Activated CD8-positive, alpha-beta memory T cell treated with anti-CD3 and anti-CD28 coated beads for 36 hours (primary cell): ENCODE measurements at regions not wholly inside any gene's neighbourhood (a gene's known extent, or its start where the extent isn't known, plus 50 kb on each side); places are given as distances from the start of the nearest gene placed in this dataset.
"Not testable (repeated sequence)": the region's sequence is repeated elsewhere in the genome, so short reads cannot be mapped to it uniquely, and the experiment has no call there.

ENCODE experiments used
- CTCF ChIA-PET: fragments of 350-600 bp; sonication (Branson Sonifier 250); formaldehyde crosslinking; loops from one replicate; lab custom pipeline; 2021; ENCODE audit warnings: antibody characterized with exemption; lab: Charles Lee
- POLR2A ChIA-PET: fragments of 350-600 bp; sonication (Branson Sonifier 250); formaldehyde crosslinking; loops from one replicate; lab custom pipeline; 2021; ENCODE audit warnings: antibody characterized with exemption; lab: Charles Lee

DNA sequence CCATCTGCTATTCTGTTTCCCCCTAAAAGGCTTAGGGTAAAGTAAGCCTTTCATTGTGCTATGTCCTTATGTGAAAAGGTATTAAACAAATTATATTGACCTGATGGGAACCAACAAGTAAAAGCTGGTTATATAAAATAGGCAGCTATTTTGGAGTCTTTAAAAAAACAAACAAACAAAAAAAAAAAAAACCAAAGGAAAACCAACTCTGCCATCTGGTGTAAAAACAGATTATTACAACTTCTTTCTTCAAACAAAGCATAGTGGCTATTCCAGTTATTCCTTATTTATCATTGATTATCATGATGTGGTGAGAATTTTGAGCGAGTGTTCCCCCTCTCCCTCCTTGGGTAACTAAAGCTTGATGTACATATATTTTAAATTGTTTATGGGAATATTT lies 122.3 kb upstream of the FHL2 start:
- ChIA-PET POLR2A (no interaction called here), CTCF (interaction anchor here (0.6 to 1.6 kb wide), 5 partner anchors 13 to 177 kb away, joined by 3 to 9 read pairs (median 4); no protein-coding TSS in a partner anchor)

- POLR2A ChIA-PET, result no interaction called here
- CTCF ChIA-PET, result no interaction called here
These were observed 120.7 kb upstream of the FHL2 start for GRCh38 chr2:105519516-105519915.

- CTCF ChIA-PET, result no interaction called here
- POLR2A ChIA-PET, result no interaction called here
These were observed 120.0 kb upstream of the FHL2 start for GRCh38 chr2:105518897-105519296.

DNA sequence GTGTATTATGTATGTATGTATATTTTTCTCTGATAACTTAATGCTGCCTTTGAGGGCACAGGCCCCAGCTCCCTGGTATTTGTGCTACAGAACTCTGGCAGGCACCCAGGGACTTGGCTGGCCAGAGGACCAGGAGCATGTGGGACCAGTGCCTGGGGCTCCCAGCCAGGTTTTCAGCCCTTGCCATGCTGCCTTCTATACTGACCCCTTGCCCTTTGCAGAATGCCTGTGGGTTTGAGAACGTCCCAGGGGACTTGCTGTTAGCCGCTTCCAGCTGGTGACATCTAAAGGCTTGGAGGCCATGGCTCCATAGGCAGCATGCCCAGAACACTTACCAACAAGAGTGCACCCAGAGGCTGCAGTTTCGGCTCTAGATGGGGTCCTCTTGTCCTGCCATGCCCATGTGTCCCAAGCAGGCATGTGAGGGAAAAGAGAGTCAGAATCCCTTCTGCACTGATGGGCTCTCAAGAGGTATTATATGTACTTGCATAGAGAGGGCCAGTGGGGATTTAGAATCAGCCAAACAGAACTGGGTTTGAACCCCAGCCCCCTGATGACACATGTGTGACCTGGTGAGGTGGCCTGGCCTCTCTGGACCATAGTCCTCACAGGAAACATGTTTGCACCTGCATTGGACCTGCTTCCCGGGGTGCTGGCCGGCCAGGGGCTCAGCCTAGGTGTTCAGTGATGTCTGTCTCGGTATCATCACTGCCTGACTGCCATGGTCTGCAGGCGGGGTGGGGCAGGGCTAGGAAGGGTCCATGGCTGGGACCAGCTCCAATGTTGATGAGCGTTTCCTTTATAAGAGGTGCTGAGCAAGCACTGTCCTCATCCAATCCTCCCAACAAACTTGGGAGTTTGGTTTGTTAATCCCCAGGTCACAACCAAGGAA lies 119.2 kb upstream of the FHL2 start:
- ChIA-PET POLR2A (no interaction called here), CTCF (no interaction called here)

- ChIA-PET POLR2A (no interaction called here), CTCF (no interaction called here)
These were observed 116.9 kb upstream of the FHL2 start for GRCh38 chr2:105515581-105516415.

GRCh38 chr2:105514576-105514975 lies 115.7 kb upstream of the FHL2 start:
- ChIA-PET CTCF (no interaction called here), POLR2A (no interaction called here)

- CTCF ChIA-PET, result no interaction called here
- POLR2A ChIA-PET, result no interaction called here
These were observed 112.1 kb upstream of the FHL2 start for GRCh38 chr2:105510761-105511528.

- CTCF ChIA-PET, result no interaction called here
- POLR2A ChIA-PET, result interaction anchor here (0.6 kb wide), 1 partner anchor 121 kb away, joined by 4 read pairs; no protein-coding TSS in a partner anchor
These were observed 110.6 kb upstream of the FHL2 start for GRCh38 chr2:105509269-105510086.

- CTCF ChIA-PET, POLR2A ChIA-PET: not testable (repeated sequence)
These were observed 108.0 kb upstream of the FHL2 start for GRCh38 chr2:105506860-105507259.

DNA sequence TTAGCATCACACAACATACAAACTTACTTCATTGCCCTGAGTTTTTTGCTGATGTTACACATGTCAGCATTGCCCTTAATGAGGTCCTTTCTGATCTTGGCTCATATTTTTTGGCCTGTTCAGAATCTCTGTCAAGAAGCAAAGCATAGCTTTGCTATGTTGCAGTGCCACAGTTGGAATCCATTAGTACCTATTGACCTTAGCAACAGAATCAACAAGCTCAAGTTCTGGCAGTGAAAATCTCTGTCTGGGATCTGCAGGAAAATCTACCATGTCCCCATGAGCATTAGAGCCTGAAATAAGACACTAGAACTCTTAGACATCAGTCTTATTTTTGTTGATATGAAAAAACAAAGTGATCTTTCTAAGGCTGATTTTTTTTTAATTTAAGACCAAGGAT lies 105.6 kb upstream of the FHL2 start:
- ChIA-PET POLR2A (no interaction called here), CTCF (interaction anchor here (1.2 kb wide), 1 partner anchor 11 kb away, joined by 3 read pairs; no protein-coding TSS in a partner anchor)

DNA sequence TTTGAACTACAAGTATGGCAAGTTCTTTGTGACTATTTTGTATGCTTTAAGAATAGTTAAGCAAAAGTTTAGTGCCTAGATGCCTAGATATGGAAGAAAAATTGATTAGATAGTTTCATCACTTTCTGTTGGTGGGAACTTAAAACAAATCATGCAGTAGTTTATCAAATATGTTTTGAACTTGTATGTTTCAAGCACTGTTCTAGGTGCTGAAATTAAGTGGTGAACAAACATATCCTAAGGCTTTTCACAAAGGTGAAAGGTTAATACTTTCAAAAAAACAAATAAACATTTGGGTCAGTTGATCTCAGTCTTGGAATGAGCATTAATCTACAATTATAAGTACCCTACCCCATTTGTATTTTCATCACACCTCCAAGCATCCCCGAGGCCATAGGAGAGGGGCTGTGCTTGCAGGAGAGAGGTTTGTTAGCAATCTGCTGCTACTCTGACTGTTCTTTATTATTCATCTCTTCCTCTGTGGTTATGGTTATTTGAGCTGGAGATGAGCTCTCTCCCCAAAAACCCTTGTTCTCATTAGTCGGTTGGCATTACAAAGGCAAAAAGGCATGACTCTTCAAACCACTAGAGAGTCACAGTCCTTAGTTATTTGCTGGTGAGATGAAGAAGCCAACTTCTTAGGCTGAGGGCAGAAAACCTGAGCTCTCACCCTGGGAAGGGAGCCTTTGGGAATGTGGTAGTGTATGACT lies 103.9 kb upstream of the FHL2 start:
- ChIA-PET POLR2A (no interaction called here), CTCF (no interaction called here)

- ChIA-PET CTCF (no interaction called here), POLR2A (no interaction called here)
These were observed 99.5 kb upstream of the FHL2 start for GRCh38 chr2:105498281-105498846.

- ChIA-PET CTCF (no interaction called here), POLR2A (no interaction called here)
These were observed 98.2 kb upstream of the FHL2 start for GRCh38 chr2:105497094-105497493.

DNA sequence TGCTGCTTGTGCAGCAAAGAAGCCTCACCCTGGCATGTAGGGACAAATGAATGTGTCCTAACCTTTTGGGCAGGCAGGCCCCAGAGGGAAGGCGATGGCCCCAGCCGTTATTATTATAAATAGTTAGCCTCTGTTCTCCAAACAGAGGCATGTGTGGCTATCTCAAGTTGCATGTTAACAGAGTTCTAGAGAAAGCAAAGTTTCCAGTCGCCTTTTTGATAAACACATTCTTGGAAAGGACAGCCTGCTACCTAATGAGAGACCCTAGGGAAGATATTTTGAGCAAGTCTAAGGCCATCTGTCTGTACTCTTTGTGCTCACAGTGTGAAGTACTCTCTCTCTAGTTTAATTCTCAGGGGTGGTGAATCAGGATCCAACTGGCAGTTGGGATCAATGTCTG lies 97.4 kb upstream of the FHL2 start:
- POLR2A ChIA-PET, result no interaction called here
- CTCF ChIA-PET, result interaction anchor here (0.6 kb wide), 1 partner anchor 37 kb away, joined by 4 read pairs; no protein-coding TSS in a partner anchor

DNA sequence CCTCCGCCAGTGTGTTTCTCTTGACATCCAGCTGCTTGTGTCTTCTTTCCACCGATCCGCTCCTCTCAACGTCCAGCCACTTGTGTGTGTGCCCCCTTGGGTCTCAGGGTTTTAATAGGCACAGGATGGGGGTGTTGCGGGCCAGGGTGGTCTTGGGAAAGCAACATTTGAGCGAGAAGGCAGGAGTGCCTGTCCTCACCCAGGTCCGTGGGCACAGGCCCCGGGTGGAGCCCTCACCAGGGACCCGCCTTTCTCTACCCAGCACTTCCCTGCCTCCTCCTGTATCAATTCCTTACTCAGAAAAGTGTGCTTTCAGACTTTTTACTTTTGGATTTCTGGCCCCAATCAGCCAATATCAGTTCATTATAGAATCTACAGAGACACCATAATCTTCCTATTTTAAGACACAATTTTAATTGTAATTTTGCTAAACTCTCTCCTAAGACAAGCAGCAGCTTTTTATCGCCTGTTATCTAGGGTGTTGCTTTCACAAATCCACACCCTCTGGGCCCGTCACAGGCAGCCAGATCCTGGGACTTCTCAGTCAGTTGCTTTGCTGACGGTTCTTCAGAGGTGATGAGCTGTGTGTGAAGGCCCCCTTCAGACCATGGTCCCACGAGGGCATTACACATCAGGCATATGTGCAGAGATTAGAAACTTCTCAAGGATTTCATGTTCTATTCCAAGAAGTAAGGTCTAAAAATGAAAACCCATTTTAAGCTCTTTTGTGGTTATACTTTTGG lies 96.0 kb upstream of the FHL2 start:
- CTCF ChIA-PET, result no interaction called here
- POLR2A ChIA-PET, result no interaction called here

DNA sequence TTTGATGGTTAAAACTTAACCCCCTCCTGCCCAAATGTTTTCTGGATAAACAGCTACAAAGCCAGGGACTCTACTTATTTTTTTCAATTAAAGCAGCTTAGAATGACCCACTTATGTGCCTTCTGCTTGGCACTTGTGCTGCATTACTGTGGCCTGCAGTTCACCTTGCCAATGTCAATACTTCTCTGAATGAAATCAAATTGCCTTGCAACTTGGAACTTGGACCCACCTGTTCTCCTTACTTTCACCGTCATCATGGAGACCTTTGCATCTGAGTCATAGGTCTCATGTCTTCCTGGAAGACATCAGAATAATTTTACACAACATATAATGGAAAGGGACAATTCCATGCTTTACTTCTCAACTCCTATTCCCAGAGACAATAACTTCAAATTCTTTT lies 92.1 kb upstream of the FHL2 start:
- CTCF ChIA-PET, result no interaction called here
- POLR2A ChIA-PET, result no interaction called here

DNA sequence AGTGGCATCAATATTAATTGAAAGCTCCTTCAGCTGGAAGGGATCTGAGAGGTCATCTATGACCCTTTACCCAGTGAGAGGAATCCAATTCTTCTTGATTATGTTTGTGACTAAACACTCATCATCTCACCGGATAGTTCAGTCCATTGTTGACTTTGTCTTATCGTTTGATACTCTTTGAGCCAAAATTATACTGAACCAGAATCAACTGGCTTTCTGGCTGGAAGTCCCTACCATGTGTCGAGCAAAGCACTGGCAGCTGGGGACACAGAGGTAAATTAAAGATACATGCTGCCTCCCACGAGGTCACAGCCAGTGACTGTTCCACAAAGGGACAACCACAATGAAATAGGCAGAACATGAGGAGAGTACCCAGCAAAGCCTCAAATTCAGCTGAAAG lies 91.4 kb upstream of the FHL2 start:
- POLR2A ChIA-PET, result no interaction called here
- CTCF ChIA-PET, result no interaction called here
